ENCODE measurements at regions not wholly inside any gene's neighbourhood (a gene's known extent, or its start where the extent isn't known, plus 50 kb on each side); places are given as distances from the start of the nearest gene placed in this dataset.

- no peaks in the 10 kb centered on the region for H3K9me3 Mint-ChIP-seq
- intact Hi-C loops (cut with micrococcal nuclease): loop anchor here (5.0 to 10.0 kb wide), 2 partner anchors 587 to 1145 kb away; partner anchors contain the start of gene PTPRU
- H3K4me3 Mint-ChIP-seq: no peak overlapping the region
- peaks cover 12% of the 10 kb centered on the region for H3K27me3 Mint-ChIP-seq
- peaks cover 9% of the 10 kb centered on the region for H3K4me1 Mint-ChIP-seq (ENCODE audit: low read depth)
- H3K36me3 Mint-ChIP-seq (ENCODE audit: low read depth): no peaks in the 10 kb centered on the region
- no peak overlapping the region for H3K27ac Mint-ChIP-seq
These were observed 341.6 kb downstream of the MATN1 start for GRCh38 chr1:30381671-30382365.

- intact Hi-C loops (cut with micrococcal nuclease): loop anchor here (5.0 to 10.0 kb wide), 2 partner anchors 586 to 1144 kb away; partner anchors contain the start of gene PTPRU
- H3K4me1 Mint-ChIP-seq (ENCODE audit: low read depth): peaks cover 9% of the 10 kb centered on the region
- no peaks in the 10 kb centered on the region for H3K36me3 Mint-ChIP-seq (ENCODE audit: low read depth)
- peaks cover 12% of the 10 kb centered on the region for H3K27me3 Mint-ChIP-seq
- H3K4me3 Mint-ChIP-seq: no peak overlapping the region
- no peak overlapping the region for H3K27ac Mint-ChIP-seq
- H3K9me3 Mint-ChIP-seq: no peaks in the 10 kb centered on the region
These were observed 342.1 kb downstream of the MATN1 start for GRCh38 chr1:30381266-30381665.

GRCh38 chr1:30380625-30380984 lies 342.8 kb downstream of the MATN1 start:
- H3K4me3 Mint-ChIP-seq: no peak overlapping the region

GRCh38 chr1:30379684-30380624 lies 343.4 kb downstream of the MATN1 start:
- no peak overlapping the region for H3K27ac Mint-ChIP-seq
- no peaks in the 10 kb centered on the region for H3K36me3 Mint-ChIP-seq (ENCODE audit: low read depth)

More at GRCh38 chr1:30380625-30380984, 342.8 kb downstream of the MATN1 start:
- H3K4me1 Mint-ChIP-seq (ENCODE audit: low read depth): peaks cover 9% of the 10 kb centered on the region
- H3K27ac Mint-ChIP-seq: no peak overlapping the region
- no peaks in the 10 kb centered on the region for H3K9me3 Mint-ChIP-seq
- no peaks in the 10 kb centered on the region for H3K36me3 Mint-ChIP-seq (ENCODE audit: low read depth)
- H3K27me3 Mint-ChIP-seq: peaks cover 12% of the 10 kb centered on the region
- intact Hi-C loops (cut with micrococcal nuclease): loop anchor here (5.0 to 10.0 kb wide), 2 partner anchors 586 to 1143 kb away; partner anchors contain the start of gene PTPRU

GRCh38 chr1:30378991-30379581 lies 344.3 kb downstream of the MATN1 start:
- no peaks in the 10 kb centered on the region for H3K9me3 Mint-ChIP-seq
- H3K27me3 Mint-ChIP-seq: peaks cover 12% of the 10 kb centered on the region
- no peaks in the 10 kb centered on the region for H3K36me3 Mint-ChIP-seq (ENCODE audit: low read depth)
- peaks cover 9% of the 10 kb centered on the region for H3K4me1 Mint-ChIP-seq (ENCODE audit: low read depth)
- intact Hi-C loops (cut with micrococcal nuclease): no loop called here
- no peak overlapping the region for H3K4me3 Mint-ChIP-seq
- H3K27ac Mint-ChIP-seq: no peak overlapping the region

More at GRCh38 chr1:30379684-30380624, 343.4 kb downstream of the MATN1 start:
- H3K27me3 Mint-ChIP-seq: peaks cover 12% of the 10 kb centered on the region
- no peak overlapping the region for H3K4me3 Mint-ChIP-seq
- intact Hi-C loops (cut with micrococcal nuclease): loop anchor here (5.0 to 10.0 kb wide), 2 partner anchors 585 to 1143 kb away; partner anchors contain the start of gene PTPRU
- H3K9me3 Mint-ChIP-seq: no peaks in the 10 kb centered on the region
- H3K4me1 Mint-ChIP-seq (ENCODE audit: low read depth): peaks cover 9% of the 10 kb centered on the region

GRCh38 chr1:30378003-30378596 lies 345.3 kb downstream of the MATN1 start:
- no peak overlapping the region for H3K4me3 Mint-ChIP-seq
- H3K27me3 Mint-ChIP-seq: peaks cover 11% of the 10 kb centered on the region
- H3K9me3 Mint-ChIP-seq: no peaks in the 10 kb centered on the region
- H3K4me1 Mint-ChIP-seq (ENCODE audit: low read depth): peaks cover 9% of the 10 kb centered on the region
- no peaks in the 10 kb centered on the region for H3K36me3 Mint-ChIP-seq (ENCODE audit: low read depth)
- intact Hi-C loops (cut with micrococcal nuclease): no loop called here
- H3K27ac Mint-ChIP-seq: no peak overlapping the region

GRCh38 chr1:30377230-30378002 lies 346.0 kb downstream of the MATN1 start:
- no peak overlapping the region for H3K4me3 Mint-ChIP-seq
- H3K9me3 Mint-ChIP-seq: no peaks in the 10 kb centered on the region
- H3K36me3 Mint-ChIP-seq (ENCODE audit: low read depth): no peaks in the 10 kb centered on the region
- H3K27ac Mint-ChIP-seq: no peak overlapping the region
- intact Hi-C loops (cut with micrococcal nuclease): no loop called here
- H3K4me1 Mint-ChIP-seq (ENCODE audit: low read depth): peaks cover 9% of the 10 kb centered on the region
- H3K27me3 Mint-ChIP-seq: peaks cover 11% of the 10 kb centered on the region

GRCh38 chr1:30376054-30376697 lies 347.2 kb downstream of the MATN1 start:
- Mint-ChIP-seq H3K4me3 (no peak overlapping the region), H3K36me3 (ENCODE audit: low read depth) (no peaks in the 10 kb centered on the region), H3K4me1 (ENCODE audit: low read depth) (peaks cover 9% of the 10 kb centered on the region), H3K27ac (no peak overlapping the region), H3K27me3 (peaks cover 6% of the 10 kb centered on the region), H3K9me3 (no peaks in the 10 kb centered on the region)
- intact Hi-C loops (cut with micrococcal nuclease): no loop called here

- Mint-ChIP-seq H3K9me3 (no peaks in the 10 kb centered on the region), H3K4me3 (no peak overlapping the region), H3K27ac (no peak overlapping the region), H3K4me1 (ENCODE audit: low read depth) (peaks cover 4% of the 10 kb centered on the region), H3K36me3 (ENCODE audit: low read depth) (no peaks in the 10 kb centered on the region), H3K27me3 (peaks cover 6% of the 10 kb centered on the region)
- intact Hi-C loops (cut with micrococcal nuclease): no loop called here
These were observed 348.2 kb downstream of the MATN1 start for GRCh38 chr1:30375156-30375555.

GRCh38 chr1:30374400-30375070 lies 348.9 kb downstream of the MATN1 start:
- Mint-ChIP-seq H3K36me3 (ENCODE audit: low read depth) (no peaks in the 10 kb centered on the region), H3K4me3 (no peak overlapping the region), H3K27me3 (peaks cover 6% of the 10 kb centered on the region), H3K4me1 (ENCODE audit: low read depth) (no peaks in the 10 kb centered on the region), H3K27ac (no peak overlapping the region), H3K9me3 (no peaks in the 10 kb centered on the region)
- intact Hi-C loops (cut with micrococcal nuclease): no loop called here

- peaks cover 4% of the 10 kb centered on the region for H3K27me3 Mint-ChIP-seq
- H3K27ac Mint-ChIP-seq: no peak overlapping the region
- intact Hi-C loops (cut with micrococcal nuclease): no loop called here
- no peak overlapping the region for H3K4me3 Mint-ChIP-seq
- H3K4me1 Mint-ChIP-seq (ENCODE audit: low read depth): no peaks in the 10 kb centered on the region
- H3K9me3 Mint-ChIP-seq: no peaks in the 10 kb centered on the region
- no peaks in the 10 kb centered on the region for H3K36me3 Mint-ChIP-seq (ENCODE audit: low read depth)
These were observed 349.6 kb downstream of the MATN1 start for GRCh38 chr1:30373471-30374399.

Measured in dendritic cell treated with granulocyte-macrophage colony-stimulating factor and Interleukin-4, amounts not matched to agents 40 ng/mL and 50 ng/mL, for 4 days (primary cell).